GM18507 (cell line): ENCODE measurements at regions not wholly inside any gene's neighbourhood (a gene's known extent, or its start where the extent isn't known, plus 50 kb on each side); places are given as distances from the start of the nearest gene placed in this dataset.
"Not testable (repeated sequence)": the region's sequence is repeated elsewhere in the genome, so short reads cannot be mapped to it uniquely, and the experiment has no call there.

ENCODE experiments used
- DNase-seq: peaks from one replicate; pipeline ENCODE4 v3.0.0; 2011; ENCODE audit warnings: low read depth; ENCODE audit not compliant: insufficient read length; ENCODE audit errors: extremely low spot score
- FAIRE-seq: peaks from 2 replicates; lab custom pipeline; 2011; peaks lifted over from hg19 to GRCh38; lab: Jason Lieb, UNC

DNA sequence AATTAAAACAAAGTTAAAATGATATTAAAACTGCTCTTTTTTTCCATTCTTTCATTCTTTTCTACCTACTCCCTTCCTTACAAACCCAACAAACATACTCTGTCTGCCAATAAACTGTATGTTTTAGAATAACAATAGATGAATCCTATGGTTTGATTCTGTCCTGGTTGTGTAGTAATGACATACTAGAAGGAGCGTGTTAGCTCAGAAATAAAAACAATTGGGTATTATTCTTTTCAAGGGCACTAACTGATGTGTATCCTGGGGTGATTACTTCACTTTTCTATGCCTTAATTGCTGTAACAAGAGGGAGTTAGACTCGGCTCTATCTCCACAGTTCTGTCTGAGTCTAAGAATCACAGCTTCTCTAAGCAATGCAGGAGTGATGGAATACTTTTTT, 194.4 kb downstream of the GIPC2 start:
- FAIRE-seq (no peak), DNase-seq (no peak)

DNA sequence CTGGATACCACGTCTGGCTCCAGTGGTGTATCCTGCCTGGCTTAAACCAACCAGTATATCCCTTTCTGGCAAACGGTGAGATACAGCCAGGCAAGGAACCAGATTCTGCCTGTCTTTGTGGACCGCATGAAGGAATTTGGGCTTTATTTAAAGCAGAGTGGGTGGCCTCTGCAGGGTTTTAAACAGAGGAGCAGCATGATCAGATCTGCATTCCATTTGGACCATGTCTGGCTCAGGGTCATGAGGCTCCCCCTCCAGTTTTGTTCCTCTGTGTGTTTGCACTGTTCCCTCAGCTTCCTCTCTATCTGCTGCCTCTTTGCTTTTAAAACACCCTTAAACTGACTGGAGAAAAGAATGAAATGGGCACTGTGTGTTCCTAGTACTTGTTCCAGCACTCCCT, 195.0 kb downstream of the GIPC2 start:
- FAIRE-seq (no peak), DNase-seq (no peak)

DNA sequence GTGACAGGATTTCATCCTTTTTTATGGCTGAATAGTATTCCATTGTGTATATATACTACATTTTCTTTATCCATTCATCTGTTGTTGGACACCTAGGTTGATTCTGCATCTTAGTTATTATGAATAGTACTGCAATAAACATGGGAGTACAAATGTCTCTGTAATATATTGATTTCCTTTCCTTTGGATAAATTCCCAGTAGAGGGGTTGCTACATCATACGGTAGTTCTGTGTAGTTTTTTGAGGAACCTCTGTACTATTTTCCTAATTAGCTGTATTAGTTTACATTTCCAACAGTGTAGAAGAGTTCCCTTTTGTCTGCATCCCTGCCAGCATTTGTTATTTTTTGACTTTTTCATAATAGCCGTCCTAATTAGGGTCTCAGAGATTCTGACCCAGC, 201.3 kb downstream of the GIPC2 start:
- DNase-seq (no peak), FAIRE-seq (no peak)

DNA sequence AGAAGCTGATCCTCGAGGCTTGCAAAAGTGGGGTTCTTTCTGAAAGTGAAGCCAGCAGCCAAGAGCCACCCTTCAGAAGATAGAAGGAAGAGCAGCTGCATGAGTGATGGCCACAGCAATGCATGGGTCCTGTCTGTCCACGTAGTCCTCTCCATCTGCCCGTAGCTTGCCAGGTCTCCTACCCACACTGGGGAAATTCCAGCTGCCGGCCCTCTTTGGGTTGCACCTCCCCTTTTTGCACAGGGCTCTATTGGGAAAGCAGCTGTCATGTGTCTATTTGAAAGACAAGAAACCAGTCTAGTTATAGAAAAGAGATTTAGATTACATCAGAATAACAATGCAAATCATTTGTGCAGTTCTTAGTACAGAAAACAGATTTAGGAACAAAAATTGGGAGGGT, 204.4 kb downstream of the GIPC2 start:
- DNase-seq (no peak), FAIRE-seq (no peak)

DNA sequence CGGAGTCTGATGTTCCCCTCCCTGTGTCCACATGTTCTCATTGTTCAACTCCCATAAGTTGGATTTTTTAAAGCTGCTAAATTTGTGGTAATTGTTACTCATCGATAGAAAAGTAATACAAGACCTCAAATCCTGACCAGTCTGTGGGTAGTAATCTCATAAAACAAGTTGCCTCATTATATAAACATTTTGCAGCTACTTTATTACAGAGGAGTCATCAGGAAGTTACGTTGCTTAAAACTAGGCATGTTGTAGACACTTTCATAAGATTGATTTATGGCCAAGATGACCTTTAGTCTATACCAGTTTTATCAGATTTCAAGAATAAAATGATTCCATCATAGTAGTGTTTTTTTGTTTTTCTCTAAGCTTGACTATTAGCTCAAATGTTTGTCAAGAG, 208.8 kb downstream of the GIPC2 start:
- FAIRE-seq (no peak), DNase-seq (no peak)

DNA sequence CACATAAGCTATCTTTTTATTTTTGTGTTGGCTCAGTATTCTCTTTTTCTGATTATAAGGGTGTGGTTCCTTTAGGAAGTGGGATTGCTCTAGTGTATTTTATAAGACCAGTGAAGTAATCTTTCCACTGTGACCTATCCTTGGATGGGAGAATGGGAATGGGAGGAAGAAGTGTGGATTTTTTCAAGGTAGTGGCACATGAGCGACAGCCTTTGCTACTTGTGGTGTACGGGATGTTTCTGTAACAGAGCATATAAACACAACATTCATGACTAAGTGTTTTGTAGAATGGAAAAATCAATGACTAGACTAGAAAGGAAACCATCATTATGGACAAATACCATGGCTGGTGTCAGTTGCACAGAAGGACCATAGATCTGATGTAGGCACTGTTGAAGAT, 209.6 kb downstream of the GIPC2 start:
- DNase-seq, result no peak
- FAIRE-seq, result no peak

DNA sequence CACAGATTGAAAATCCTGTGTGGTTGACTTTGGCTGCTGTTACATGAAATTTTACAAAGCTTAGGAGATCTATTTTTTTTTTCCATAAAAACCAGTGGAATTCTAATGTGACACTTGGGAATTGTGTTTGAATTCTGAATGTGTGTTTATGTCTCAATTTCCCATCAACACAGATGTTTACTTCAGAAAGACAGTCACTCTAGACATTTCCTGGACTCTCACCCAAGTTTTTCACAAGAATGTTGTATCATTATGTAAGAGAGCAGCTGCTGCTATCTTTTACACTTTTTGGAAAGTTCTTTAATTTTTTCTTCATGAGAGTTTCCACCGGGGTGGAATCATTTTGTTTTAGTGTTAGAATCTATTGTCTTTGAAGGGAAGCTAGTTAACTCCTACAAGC, 210.1 kb downstream of the GIPC2 start:
- DNase-seq (no peak), FAIRE-seq (no peak)

DNA sequence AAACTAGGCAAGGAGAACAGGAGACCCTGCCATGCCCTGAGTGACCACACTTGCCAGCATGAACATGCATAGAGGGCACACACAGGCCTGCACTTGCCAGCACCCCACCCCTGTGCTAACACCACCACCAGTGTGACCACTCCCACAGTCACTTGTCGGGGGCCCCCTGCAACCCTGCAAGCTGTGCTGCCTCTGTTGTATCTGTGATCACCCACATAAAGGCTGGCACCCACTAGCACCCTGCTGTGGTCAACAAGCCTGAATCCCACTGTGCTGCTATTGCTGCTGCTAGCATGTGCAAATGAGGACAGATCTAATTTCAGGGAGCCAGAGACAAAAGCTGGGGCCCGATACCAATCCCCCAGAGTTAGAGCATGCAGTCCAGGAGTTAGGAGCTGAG, 217.7 kb downstream of the GIPC2 start:
- FAIRE-seq (no peak), DNase-seq (no peak)

DNA sequence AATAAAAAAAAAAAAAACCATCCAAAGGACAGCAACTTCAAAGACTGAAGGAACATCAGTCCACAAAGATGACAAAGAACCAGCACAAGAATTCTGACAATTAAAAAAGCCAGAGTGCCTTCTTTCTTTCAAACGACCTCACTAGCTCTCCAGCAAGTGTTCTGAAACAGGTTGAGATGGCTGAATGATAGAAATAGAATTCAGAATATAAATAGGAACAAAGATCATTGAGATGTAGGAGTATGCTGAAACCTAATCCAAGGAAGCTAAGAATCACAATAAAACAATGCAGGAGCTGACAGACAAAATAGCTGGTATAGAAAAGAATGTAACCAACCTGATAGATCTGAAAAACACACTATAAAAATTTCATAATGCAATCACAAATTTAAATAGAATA, 218.2 kb downstream of the GIPC2 start:
- DNase-seq (no peak), FAIRE-seq (no peak)

DNA sequence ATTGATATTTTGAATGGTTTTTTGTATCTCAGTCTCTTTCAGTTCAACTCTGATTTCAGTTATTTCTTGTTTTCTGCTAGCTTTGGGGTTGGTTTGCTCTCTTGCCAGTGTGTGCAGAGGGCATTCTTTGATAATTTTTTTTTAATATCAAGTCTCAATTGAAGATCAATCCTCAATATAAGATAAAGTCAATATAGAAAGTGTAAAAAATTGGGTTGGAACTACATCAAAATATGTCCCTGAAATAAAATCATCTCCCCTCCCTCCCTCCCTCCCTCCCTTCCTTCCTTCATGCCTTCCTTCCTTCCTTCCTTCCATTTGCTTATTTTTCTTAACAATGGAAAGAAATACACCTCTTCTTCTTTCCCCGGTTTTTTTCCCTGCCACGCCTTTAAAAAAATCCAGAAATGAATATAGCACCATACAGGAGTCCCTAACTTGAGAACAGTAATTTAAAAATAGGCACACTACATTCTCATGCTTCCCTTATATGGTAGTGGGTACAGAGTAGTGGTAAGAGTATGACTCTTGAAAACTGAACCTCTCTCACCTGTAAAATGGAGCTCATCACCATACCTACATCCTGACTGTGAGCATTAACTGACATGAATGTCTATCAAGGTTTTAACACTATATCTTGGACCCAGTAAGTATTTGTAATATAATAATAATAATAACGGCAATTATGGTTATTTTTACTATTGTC, 221.9 kb downstream of the GIPC2 start:
- DNase-seq, result no peak
- no peak for FAIRE-seq

DNA sequence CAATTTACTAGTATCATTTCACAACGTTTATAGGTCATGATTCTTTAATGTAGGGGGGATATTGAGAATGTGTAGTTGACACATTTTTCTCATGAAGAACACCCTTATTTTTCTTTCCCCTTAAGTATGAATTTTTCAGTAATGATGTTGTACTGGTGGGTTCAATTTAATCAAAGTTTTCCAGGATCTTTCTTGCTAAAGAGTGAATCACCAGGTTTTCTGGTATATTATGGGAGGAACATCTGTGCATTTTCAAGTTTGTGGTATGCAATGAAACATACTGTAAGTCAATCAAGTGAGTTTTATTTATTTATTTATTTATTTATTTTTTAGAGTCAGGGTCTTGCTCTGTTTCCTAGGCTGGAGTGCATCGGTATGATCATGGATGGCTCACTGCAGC, 221.2 kb upstream of the PTGFR start:
- DNase-seq (no peak), FAIRE-seq (no peak)

DNA sequence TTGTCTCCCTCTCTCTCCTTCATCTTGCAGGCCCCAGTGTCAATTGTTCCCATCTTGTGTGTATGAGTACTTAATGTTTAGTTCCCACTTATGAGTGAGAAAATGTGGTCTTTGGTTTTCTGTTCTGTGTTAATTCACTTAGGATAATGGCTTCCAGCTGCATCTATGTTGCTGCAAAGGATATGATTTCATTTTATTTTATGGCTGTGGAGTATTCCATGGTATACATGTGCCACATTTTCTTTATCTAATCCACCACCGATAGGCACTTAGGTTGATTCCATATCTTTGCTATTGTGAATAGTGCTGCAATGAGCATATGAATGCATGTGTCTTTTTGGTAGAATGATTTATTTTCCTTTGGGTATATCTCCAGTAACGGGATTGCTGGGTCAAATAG, 219.4 kb upstream of the PTGFR start:
- not testable (repeated sequence) for DNase-seq, FAIRE-seq

DNA sequence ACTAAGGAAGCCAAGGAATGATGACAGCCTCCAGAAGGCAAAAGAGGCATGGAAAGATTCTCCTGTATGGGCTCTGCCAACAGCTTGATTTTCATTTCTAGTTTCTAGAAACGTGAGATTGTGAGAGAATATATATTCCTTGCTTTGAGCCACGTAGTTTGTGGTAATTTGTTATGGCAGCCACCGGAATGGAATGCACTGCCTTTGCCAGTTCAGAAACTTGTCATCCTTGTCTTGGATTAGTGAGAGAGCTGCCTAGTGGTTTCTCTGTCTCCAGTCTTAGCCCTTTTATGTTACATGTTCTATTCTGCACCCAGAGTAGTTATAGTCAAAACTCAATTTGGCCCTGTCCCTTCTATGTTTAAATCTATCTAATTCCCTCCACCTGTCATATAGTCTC, 216.0 kb upstream of the PTGFR start:
- no peak for FAIRE-seq
- DNase-seq, result no peak

DNA sequence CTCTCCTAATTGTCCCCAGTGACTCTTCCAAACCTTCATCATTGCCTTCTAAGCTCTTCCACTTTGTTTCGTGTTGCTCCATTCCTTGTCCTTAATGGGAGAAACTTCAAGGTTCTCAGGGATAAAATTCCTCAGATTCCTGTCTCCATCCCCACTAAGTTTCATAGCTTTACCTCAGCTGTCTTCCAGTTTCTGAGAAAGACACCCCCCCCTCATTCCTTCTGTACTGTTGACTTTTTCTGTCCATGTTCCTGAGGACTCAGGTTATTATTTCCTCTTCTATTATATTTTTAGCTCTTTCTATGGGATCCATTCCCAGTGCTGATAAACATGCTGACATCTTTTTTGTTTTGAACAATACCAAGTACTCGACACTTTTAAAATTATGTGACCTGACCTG, 215.3 kb upstream of the PTGFR start:
- FAIRE-seq, result no peak
- DNase-seq, result no peak

DNA sequence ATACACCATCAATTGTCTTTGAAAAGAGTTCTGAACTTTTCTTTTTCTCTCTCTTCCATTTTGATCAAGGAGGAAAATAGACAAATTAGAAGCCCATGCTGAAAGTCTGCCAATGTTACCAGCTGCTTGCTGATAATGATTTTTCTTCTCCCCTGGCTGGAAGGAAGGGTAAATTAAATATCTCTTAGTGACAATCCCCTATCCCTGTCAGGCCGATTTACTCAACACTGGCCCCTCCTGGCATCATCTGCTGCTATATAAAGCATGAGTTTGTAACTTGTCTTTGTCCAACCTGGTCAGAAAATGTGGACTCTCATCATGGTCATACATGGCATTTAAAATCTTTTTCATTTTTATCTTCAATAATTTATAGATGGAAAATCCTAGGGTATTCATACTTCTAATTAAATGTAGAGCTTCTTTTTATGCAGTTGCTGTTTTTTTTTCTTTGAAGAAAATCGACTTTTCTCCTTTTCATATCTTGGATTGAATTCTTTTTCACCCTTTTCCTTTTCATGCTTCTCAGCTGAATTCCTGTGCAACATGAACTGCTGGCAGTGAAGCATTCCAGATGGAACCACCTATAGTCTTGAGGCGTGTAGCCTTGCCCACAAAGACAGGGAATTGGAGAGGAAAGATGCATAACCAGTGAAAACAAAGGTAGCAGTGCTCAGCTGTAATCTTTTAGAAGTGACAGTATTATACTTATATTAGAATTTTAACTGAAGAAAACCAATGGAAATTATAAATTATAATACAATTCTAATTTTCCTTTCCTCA, 214.7 kb upstream of the PTGFR start:
- no peak for DNase-seq

DNA sequence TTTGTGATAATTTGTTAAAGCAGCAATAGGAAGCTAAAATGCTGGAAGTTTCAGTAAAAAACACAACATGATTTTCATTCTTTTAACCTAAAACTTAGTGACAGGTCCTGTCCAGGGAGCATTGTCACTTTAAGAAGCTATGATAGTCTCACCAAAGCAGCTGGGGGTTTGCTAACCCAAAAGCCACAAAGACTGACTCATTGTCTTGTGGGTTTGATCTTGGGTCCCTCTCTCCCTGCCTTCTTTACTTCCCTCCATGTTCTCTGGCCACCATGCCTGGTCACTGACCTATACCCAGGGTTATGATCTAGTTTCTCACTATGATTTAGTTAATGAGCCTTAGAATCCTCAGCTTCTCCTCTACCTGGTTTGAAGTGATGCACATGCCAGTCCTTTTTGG, 213.5 kb upstream of the PTGFR start:
- FAIRE-seq (no peak), DNase-seq (no peak)

More for the DNA sequence above, 214.7 kb upstream of the PTGFR start:
- no peak for FAIRE-seq

DNA sequence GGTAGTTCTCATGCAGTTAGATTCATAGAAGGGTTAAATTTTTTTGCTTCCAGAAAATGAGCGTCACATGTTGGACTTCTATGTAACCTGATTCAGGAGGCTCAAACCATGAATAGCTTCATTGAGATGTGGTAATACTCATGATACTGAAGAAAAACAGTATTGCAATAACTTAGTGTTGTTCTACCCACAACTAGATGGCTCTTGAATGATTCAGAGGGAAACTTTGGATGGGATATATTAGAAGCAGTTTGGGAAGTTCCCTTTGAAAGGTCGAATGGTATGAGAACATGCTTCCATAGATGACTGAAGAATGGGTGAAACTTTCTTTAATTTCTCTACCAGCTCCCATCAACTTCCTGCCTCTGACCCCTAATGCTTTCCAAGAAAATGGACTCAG, 211.7 kb upstream of the PTGFR start:
- FAIRE-seq (no peak), DNase-seq (no peak)

DNA sequence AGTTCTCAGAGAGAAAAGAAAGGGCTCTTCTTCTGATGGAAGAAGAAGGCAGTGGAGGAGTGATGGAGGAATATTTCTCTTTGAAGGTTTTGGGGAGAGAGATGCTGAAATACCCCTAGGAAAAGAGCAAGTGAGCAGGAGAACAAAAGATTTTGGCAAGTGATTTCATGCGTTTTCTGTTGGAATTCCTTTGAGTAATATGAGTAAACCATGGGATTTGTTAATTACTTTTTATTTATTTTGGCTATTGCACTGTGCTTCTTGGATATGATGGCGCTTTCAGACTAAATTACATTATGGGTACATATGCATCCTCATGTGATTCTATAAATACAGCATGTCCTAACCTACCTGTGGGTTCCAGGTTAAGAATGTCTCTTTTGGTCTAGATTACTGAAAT, 210.1 kb upstream of the PTGFR start:
- DNase-seq, result no peak
- no peak for FAIRE-seq

DNA sequence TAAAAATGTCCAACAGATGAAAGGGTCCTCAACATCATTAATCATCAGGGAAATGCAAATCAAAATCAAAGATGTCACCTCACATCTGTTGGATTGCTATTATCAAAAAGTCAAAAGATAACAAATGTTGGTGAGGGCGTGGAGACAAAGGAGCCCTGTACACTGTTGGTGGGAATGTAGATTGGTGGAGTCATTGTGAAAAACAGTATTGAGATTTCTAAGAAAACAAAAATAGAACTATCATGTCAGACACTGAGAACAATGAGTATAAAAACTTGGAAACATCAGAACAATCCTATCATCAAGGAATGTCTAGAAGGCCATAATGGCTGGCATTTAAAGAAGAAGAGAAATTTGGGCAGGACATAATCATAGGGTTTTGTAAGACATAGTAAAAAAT, 209.2 kb upstream of the PTGFR start:
- FAIRE-seq (no peak), DNase-seq (no peak)

DNA sequence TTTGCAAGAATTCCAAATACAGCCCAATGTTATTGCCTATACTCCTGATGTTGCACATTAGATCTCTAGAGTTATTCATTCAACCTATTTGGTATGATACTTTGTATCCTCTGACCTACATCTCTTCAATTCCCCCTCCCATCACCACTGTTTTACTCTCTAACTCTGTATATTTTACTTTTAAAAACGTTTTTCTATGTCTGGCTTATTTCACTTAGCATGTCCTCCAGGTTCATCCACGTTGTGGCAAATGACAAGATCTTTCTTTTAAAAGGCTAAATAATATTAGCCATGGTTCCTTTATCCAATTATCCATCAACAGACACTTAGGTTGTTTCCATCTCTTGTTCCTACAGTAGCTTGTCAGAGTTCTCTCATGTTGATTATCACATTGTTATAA, 207.1 kb upstream of the PTGFR start:
- DNase-seq, result no peak
- no peak for FAIRE-seq

DNA sequence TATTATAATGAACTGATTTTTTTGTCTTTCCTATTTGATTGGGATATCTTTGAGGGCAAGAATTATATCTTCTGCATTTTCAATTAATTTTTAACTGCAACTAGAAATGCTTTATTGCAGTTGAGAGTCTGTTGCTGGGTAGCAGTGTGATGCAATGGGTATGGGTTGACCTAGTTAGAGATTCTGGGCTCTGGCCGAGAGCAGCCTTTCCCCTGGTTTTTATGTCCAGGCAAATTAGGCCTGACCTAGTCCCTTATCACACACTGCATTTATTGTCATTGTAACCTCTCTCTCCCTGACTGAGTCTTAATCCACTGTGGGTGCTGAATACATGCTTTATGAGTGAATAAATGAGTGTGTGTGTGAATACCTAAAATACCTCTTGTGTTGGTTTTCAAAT, 206.4 kb upstream of the PTGFR start:
- FAIRE-seq (no peak), DNase-seq (no peak)
